NCI-H524 treated with DMSO at 0.1 percent for 48 hours (cell line): ENCODE measurements at regions not wholly inside any gene's neighbourhood (a gene's known extent, or its start where the extent isn't known, plus 50 kb on each side); places are given as distances from the start of the nearest gene placed in this dataset.
"Not testable (repeated sequence)": the region's sequence is repeated elsewhere in the genome, so short reads cannot be mapped to it uniquely, and the experiment has no call there.

Experiments
- DNase-seq: peaks from one replicate; lab custom pipeline; 2025; lab: John Stamatoyannopoulos, UW

DNA sequence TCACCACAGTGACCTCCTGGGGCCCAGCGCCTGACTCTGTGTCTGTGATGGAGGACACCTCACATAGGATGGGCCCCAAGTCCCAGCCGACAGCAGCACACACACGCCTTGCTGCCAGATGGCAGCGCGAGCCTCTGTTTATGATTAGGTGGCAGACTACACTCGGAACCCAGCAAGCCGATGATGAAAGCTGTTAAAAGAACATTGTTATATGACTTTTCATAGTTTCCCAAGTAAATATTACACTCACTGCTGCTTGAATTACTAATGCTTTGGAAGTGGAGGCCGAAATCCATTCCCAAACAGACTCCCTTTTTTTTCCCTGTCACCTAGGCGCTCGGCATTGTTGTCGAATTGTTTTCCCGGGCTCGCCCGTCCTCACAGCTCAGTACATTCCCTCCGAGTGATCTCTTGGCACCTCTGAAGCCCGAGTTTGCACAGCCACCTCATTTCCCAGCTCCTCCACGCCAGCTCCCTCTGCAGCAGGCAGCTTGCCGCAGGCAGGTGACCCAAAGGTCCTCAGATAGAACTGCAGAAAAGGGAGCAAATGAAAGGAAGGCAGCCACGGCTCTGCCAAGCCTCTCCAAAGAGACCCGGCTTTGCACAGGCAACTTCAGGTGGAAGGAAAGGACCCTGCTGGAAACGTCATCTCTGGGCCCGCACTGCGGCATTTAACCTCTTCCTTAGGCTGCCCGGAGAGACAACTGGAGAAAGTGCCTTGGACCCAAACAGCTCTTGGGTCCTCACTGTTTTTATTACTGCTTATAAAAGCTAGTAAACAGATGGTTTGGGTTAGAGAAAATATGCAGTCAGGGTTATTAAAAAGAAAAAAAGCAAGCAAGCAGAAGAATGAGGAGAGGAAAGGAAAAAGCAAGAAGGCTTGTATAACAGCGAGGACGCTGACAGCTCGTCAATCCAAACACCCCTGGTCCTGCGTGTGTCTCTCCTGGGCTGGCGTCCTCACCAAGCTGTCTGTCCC, 72.2 kb upstream of the SLC25A33 start:
- DNase-seq: no peak

DNA sequence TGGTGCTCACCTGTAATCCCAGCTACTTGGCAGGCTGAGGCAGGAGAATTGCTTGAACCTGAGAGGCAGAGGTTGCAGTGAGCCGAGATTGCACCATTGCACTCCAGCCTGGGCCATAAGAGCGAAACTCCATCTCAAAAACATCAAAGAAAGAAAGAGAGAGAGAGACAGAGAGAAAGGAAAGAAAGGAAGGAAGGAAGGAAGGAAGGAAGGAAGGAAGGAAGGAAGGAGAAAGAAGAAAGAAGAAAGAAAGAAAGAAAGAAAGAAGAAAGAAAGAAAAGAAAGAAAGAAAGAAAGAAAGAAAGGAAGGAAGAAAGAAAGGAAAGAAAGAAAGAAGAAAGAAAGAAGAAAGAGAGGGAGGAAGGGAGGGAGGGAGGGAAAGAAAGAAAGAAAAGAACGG, 69.4 kb upstream of the SLC25A33 start:
- not testable (repeated sequence) for DNase-seq

DNA sequence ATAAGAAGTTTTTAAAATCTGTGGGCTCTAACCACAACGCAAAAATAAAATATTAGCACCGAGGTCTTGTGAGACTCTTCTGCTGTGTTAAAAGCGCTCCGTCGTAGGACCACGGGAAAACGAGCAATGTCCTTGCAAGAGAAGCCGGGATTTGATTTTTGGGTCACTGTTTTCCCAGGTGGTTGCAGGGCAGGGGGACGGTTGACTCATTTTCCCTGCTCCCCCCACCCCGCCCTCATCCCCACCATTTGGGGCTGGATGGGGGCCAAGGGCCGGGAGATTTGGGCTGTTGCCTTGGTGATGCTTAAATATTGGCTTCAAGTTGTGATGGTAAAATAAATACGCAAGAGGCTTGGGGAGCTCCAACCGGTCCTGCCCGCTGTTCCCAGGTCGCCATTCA, 67.6 kb upstream of the SLC25A33 start:
- no peak for DNase-seq

DNA sequence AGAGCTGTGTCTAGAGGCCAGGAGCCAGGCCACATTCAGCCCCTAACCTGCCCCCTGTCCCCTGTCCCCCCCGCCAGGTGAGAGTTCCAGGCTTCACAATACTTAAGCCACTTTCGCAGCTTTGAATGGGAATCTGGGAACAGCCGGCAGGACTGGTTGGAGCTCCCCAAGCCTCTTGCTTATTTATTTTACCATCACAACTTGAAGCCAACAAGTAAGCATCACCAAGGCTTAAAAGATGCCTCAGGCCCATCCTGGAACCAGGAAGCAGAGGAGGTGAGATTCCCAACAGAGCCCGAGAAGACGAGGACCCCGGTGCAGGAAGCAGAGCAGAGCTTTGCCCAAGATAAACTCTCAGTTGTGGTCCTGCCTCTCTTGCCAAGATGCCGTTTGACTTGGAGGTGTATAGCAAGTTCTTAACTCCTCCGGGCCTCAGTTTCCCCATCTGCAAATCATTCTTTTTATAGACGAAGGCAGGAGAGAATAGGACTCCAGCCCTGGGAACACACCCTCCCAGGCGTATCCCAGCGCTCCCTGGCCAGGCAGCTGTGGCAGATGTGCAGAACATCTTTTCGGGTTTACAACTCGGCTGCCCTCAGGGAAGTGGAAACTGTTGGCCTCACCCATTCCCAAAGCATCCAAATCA, 66.8 kb upstream of the SLC25A33 start:
- no peak for DNase-seq

DNA sequence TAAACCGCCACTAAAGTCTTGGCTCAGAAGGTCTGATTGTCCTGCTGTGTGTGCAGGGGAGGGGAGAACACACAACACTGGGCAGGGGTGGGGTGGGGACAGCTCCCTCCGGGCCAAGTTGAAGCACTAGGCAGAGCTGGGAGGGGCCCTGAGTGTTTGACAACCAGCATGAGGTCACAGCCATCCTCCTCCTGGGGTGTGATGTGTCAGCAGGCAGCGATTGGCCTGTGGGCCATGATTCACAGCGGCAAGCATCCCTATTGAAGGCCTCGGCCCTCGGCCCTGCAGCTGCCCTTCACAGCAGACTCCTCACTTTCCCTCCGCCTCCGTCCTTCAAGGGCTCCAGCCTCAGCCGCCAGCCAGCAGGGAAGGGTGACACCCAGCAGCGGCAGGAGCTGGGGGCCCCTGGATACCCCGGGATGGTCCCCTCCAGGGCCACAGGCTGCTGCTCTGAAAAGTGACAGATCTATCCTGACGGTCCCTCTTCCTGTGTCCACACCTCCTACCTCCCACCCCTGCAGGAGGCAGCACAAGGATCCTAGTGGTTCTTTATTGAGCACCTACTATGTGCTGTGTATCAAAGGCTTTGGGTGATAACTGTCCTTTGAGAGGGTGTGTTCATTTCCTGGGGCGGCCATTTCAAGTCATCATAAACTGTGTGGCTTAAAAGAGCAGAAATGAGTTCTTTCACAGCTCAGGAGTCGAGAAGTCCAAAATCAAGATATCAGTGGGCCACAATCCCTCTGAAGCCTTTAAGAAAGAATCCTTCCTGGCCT, 66.0 kb upstream of the SLC25A33 start:
- DNase-seq: no peak

GRCh38 chr1:9475061-9475627, 64.1 kb upstream of the SLC25A33 start:
- no peak for DNase-seq

DNA sequence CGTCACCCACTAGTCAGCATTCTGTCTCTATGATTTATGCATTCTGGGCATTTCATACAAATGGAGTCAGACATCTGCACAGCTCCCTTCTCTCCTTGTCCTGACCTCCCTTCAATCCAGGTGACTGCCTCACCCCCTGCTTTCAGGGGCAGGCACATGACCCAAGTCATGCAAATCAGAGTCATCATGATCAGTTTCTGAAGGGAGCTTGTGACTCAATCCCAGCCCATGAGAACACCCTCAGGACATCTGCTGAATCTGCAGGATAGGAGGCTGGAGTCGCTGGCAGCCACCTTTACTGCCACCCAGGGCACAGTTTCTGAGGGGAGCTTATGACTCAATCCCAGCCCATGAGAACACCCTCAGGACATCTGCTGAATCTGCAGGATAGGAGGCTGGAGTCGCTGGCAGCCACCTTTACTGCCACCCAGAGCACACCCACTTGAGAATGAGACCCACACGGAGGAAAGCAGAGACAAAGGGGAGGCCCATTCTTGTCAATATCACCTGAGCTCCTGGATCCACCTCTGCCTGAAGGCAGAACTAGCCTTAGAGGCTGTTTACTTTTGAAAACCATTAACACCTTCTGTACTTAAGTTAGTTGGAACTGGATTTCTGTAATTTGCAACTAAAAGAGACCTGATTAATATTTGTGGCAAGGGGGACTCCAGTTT, 62.3 kb upstream of the SLC25A33 start:
- DNase-seq: no peak

DNA sequence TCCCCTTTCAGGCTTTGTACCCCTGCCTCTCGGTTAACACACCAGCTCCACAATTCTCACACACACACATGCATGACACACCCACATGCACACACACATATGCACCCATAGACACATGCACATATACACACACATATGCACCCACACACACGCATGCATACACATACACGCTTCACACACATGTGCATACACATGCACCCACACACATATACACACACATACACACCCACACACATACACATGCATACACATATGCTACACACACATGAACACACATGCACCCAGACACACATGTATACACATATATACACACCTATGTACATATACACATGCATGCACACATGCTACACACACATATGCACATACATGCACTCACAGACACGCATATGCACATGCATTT, 61.7 kb upstream of the SLC25A33 start:
- no peak for DNase-seq

DNA sequence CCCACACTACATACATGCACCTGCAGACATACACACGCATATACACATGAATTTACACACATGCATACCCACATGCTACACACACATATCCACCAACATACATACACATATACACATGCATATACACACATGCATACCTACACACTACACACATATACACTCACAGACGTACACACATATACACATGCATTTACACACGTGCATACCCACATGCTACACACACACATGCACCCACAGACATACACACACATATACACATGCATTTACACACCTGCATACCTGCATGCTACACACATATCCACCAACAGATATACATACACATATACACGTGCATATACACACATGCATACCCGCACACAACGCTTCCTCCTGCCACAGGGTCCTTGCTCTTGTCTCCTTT, 61.2 kb upstream of the SLC25A33 start:
- DNase-seq: no peak

GRCh38 chr1:9481048-9481447, 58.2 kb upstream of the SLC25A33 start:
- DNase-seq: no peak

GRCh38 chr1:9482403-9482802, 56.9 kb upstream of the SLC25A33 start:
- DNase-seq: no peak

DNA sequence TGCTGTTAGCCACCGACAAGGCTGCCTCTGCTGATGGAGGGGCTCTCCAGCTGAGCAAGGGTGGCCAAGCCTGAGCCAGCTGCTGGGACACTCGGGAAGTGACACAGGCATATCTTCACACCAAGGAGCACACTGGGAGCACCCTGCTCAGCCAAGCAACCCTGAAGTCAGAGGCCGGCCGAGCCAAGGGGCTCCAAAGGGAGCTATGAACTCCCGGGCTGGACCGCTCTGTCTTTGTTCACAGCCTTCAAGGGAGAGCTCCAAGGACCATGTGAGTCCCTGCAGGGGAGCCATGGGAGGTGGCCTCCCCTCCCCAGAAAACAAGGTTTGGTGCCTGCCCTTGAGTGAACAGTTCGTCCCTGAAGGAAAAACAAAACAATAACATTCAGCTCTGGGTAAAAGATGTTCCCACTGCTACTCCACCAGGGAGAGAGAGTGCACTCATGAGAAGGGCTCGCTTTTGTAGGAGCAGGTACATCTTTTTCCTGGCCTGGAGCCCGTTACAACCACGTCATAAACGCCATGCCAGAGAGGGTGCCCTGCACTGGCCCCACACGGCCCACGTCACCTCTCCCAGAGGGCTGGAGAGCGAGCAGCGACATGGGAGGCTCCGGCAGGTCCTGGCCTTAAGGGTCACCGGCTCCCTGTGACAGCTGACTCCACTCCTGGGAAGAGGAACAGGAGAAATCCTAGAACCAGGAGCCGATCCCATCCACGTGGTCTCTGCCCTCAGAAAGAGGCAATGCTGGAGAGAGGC, 56.3 kb upstream of the SLC25A33 start:
- DNase-seq: no peak

DNA sequence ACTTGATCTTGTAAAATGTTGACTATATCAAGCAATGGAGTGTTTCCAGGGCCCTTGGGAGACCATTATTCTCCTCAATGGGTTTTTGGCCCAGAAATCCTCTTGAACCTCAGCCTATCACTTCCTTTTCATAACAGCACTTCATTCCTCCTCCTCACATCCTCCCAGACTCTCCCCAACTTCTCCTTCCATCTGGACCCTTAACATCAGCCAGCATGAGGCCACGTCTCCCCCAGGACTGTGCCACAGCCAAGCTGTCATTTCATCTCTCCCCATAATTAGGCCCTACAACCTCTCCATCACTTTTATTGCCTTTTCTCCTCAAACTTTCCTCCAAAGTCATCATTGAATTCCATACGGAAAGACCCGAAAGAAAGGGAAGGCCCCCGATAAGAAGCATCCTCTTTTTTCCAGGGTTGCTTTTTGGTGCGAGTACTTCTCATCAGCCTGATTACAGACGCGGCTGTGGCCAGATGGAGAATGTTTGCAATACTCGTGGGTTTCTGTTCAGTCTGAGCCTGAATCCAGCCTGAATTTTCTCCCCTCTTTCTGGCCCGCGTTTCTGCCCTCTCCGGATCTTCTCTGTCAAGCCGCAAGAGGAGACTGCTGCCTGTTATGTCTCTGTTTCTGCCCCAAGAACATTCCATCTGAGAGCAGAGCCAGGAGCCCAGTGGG, 52.7 kb upstream of the SLC25A33 start:
- DNase-seq: no peak
